ENCODE measurements at regions not wholly inside any gene's neighbourhood (a gene's known extent, or its start where the extent isn't known, plus 50 kb on each side); places are given as distances from the start of the nearest gene placed in this dataset.

- intact Hi-C loops (cut with DNase I; ENCODE audit: low total_unique reads), result no loop called here
Observed at GRCh38 chr4:66852843-66853242, 692.5 kb downstream of the CENPC start.

GRCh38 chr4:66849596-66849995 is 695.7 kb downstream of the CENPC start:
- H3K4me1 ChIP-seq, result no peaks in the 10 kb centered on the region
- TF ChIP-seq POLR2A (IDR thresholded peaks at IDR 0.05) (no peak), CTCF (IDR thresholded peaks at IDR 0.05) (no peak)
- no peaks in the 10 kb centered on the region for H3K36me3 ChIP-seq
- no peaks in the 10 kb centered on the region for H3K9me3 ChIP-seq
- intact Hi-C loops (cut with DNase I; ENCODE audit: low total_unique reads), result no loop called here
- no peak overlapping the region for H3K27ac ChIP-seq
- DNase-seq, result no peak
- H3K4me3 ChIP-seq, result no peak overlapping the region
- no peaks in the 10 kb centered on the region for H3K27me3 ChIP-seq

More at GRCh38 chr4:66852843-66853242, 692.5 kb downstream of the CENPC start:
- no peaks in the 10 kb centered on the region for H3K9me3 ChIP-seq
- no peaks in the 10 kb centered on the region for H3K27me3 ChIP-seq
- no peak overlapping the region for H3K27ac ChIP-seq
- no peak overlapping the region for H3K4me3 ChIP-seq
- no peak for TF ChIP-seq CTCF (IDR thresholded peaks at IDR 0.05)
- no peak for TF ChIP-seq POLR2A (IDR thresholded peaks at IDR 0.05)
- DNase-seq, result no peak
- H3K4me1 ChIP-seq, result no peaks in the 10 kb centered on the region
- no peaks in the 10 kb centered on the region for H3K36me3 ChIP-seq

GRCh38 chr4:66842724-66843088 is 702.6 kb downstream of the CENPC start:
- intact Hi-C loops (cut with DNase I; ENCODE audit: low total_unique reads), result no loop called here
- H3K9me3 ChIP-seq, result no peaks in the 10 kb centered on the region
- DNase-seq, result no peak

GRCh38 chr4:66842026-66842723 is 703.1 kb downstream of the CENPC start:
- Histone ChIP-seq H3K27me3 (no peaks in the 10 kb centered on the region), H3K9me3 (no peaks in the 10 kb centered on the region), H3K27ac (no peak overlapping the region), H3K4me1 (no peaks in the 10 kb centered on the region), H3K4me3 (no peak overlapping the region), H3K36me3 (no peaks in the 10 kb centered on the region)
- TF ChIP-seq CTCF (IDR thresholded peaks at IDR 0.05) (no peak), POLR2A (IDR thresholded peaks at IDR 0.05) (no peak)
- intact Hi-C loops (cut with DNase I; ENCODE audit: low total_unique reads), result no loop called here
- DNase-seq, result no peak

More at GRCh38 chr4:66842724-66843088, 702.6 kb downstream of the CENPC start:
- no peaks in the 10 kb centered on the region for H3K36me3 ChIP-seq
- no peak overlapping the region for H3K4me3 ChIP-seq
- no peak overlapping the region for H3K27ac ChIP-seq
- H3K4me1 ChIP-seq, result no peaks in the 10 kb centered on the region
- H3K27me3 ChIP-seq, result no peaks in the 10 kb centered on the region
- TF ChIP-seq CTCF (IDR thresholded peaks at IDR 0.05) (no peak), POLR2A (IDR thresholded peaks at IDR 0.05) (no peak)

GRCh38 chr4:66840178-66840577 is 705.1 kb downstream of the CENPC start:
- Histone ChIP-seq H3K9me3 (no peaks in the 10 kb centered on the region), H3K36me3 (no peaks in the 10 kb centered on the region), H3K27ac (no peak overlapping the region), H3K27me3 (no peaks in the 10 kb centered on the region), H3K4me3 (no peak overlapping the region), H3K4me1 (no peaks in the 10 kb centered on the region)
- TF ChIP-seq POLR2A (IDR thresholded peaks at IDR 0.05), result no peak
- TF ChIP-seq CTCF (IDR thresholded peaks at IDR 0.05), result no peak
- intact Hi-C loops (cut with DNase I; ENCODE audit: low total_unique reads), result no loop called here
- DNase-seq, result no peak

All from uterus (tissue), 3 donors.